GM21723 (cell line): ENCODE measurements at regions not wholly inside any gene's neighbourhood (a gene's known extent, or its start where the extent isn't known, plus 50 kb on each side); places are given as distances from the start of the nearest gene placed in this dataset.
"Not testable (repeated sequence)": the region's sequence is repeated elsewhere in the genome, so short reads cannot be mapped to it uniquely, and the experiment has no call there.

Source experiments
- ATAC-seq: cut with Tn5 transposase; IDR thresholded peaks from one replicate; pipeline ENCODE4 v1.9.1; 2021; ENCODE audit warnings: mild to moderate bottlenecking, moderate library complexity; ENCODE audit not compliant: unreplicated experiment

- ATAC-seq = no peak
These were observed 128.7 kb upstream of the COL5A2 start for GRCh38 chr2:189308056-189308790.

- ATAC-seq = no peak
These were observed 129.8 kb upstream of the COL5A2 start for GRCh38 chr2:189309331-189309730.

GRCh38 chr2:189312211-189312610, 129.1 kb upstream of the WDR75 start:
- ATAC-seq = no peak

GRCh38 chr2:189312643-189313042, 128.6 kb upstream of the WDR75 start:
- ATAC-seq = no peak

GRCh38 chr2:189318761-189319160, 122.5 kb upstream of the WDR75 start:
- ATAC-seq = no peak

- not testable (repeated sequence) for ATAC-seq
These were observed 121.8 kb upstream of the WDR75 start for GRCh38 chr2:189319424-189319823.

- no peak for ATAC-seq
These were observed 113.1 kb upstream of the WDR75 start for GRCh38 chr2:189327879-189328847.

- no peak for ATAC-seq
These were observed 112.4 kb upstream of the WDR75 start for GRCh38 chr2:189328848-189329245.

GRCh38 chr2:189336276-189336975, 104.8 kb upstream of the WDR75 start:
- ATAC-seq = no peak

- ATAC-seq = no peak
These were observed 103.6 kb upstream of the WDR75 start for GRCh38 chr2:189337656-189338055.

- no peak for ATAC-seq
These were observed 103.2 kb upstream of the WDR75 start for GRCh38 chr2:189338115-189338514.

- no peak for ATAC-seq
These were observed 100.2 kb upstream of the WDR75 start for GRCh38 chr2:189341077-189341476.

- no peak for ATAC-seq
These were observed 97.2 kb upstream of the WDR75 start for GRCh38 chr2:189344043-189344442.

- ATAC-seq = peak; percentile 78
These were observed 93.7 kb upstream of the WDR75 start for GRCh38 chr2:189347540-189347939.

- ATAC-seq = no peak
These were observed 92.9 kb upstream of the WDR75 start for GRCh38 chr2:189348369-189348768.

GRCh38 chr2:189350540-189351209, 90.6 kb upstream of the WDR75 start:
- ATAC-seq = no peak

GRCh38 chr2:189351933-189352332, 89.3 kb upstream of the WDR75 start:
- ATAC-seq = not testable (repeated sequence)

- ATAC-seq = not testable (repeated sequence)
These were observed 83.9 kb upstream of the WDR75 start for GRCh38 chr2:189357375-189357774.

- no peak for ATAC-seq
These were observed 80.4 kb upstream of the WDR75 start for GRCh38 chr2:189360861-189361260.

- ATAC-seq = no peak
These were observed 79.0 kb upstream of the WDR75 start for GRCh38 chr2:189362283-189362682.

GRCh38 chr2:189363559-189363958, 77.7 kb upstream of the WDR75 start:
- ATAC-seq = no peak
